Mesenchymal stem cell (in vitro differentiated cells and primary cell): ENCODE measurements at regions not wholly inside any gene's neighbourhood (a gene's known extent, or its start where the extent isn't known, plus 50 kb on each side); places are given as distances from the start of the nearest gene placed in this dataset.
"Not testable (repeated sequence)": the region's sequence is repeated elsewhere in the genome, so short reads cannot be mapped to it uniquely, and the experiment has no call there.

ENCODE experiments used
- DNase-seq: peaks from one replicate; pipeline ENCODE4 v3.0.0-alpha.2; 2013
- H2AFZ ChIP-seq: one replicate; pipeline ENCODE4 v1.6.1; 2013; ENCODE audit warnings: low read depth, mild to moderate bottlenecking, control low read depth, inconsistent platforms, low read length, moderate library complexity
- H2AK5ac ChIP-seq: 2 replicates; pipeline ENCODE4 v1.6.1; 2013; ENCODE audit warnings: low read length, moderate library complexity, mild to moderate bottlenecking, inconsistent platforms; ENCODE audit not compliant: severe bottlenecking
- H2BK120ac ChIP-seq: one replicate; pipeline ENCODE4 v1.6.1; 2013; ENCODE audit warnings: low read depth, mild to moderate bottlenecking, inconsistent platforms, low read length, moderate library complexity
- H2BK12ac ChIP-seq, 2 experiments: one replicate each; pipeline ENCODE4 v1.6.1; 2013; ENCODE audit warnings: inconsistent platforms in 2 of 2, low read length in 2 of 2, mild to moderate bottlenecking in 2 of 2, moderate library complexity in 2 of 2, control low read depth in 1 of 2
- H2BK15ac ChIP-seq: one replicate; pipeline ENCODE4 v1.6.1; 2013; ENCODE audit warnings: mild to moderate bottlenecking, low read depth, inconsistent platforms; ENCODE audit not compliant: poor library complexity, severe bottlenecking
- H2BK5ac ChIP-seq: 2 replicates; pipeline ENCODE4 v1.6.1; 2013; ENCODE audit warnings: low read depth, mild to moderate bottlenecking, low read length, control low read depth, inconsistent platforms; ENCODE audit not compliant: poor library complexity, severe bottlenecking
- H3K14ac ChIP-seq, 2 experiments: one replicate each; pipeline ENCODE4 v1.6.1; 2013; ENCODE audit warnings: inconsistent platforms in 2 of 2, low read length in 2 of 2, control low read depth in 1 of 2, mild to moderate bottlenecking in 1 of 2, moderate library complexity in 1 of 2
- H3K18ac ChIP-seq, 2 experiments: one replicate each; pipeline ENCODE4 v1.6.1; 2013; ENCODE audit warnings: inconsistent platforms in 2 of 2, low read length in 2 of 2, control low read depth in 1 of 2, low read depth in 1 of 2, mild to moderate bottlenecking in 1 of 2
- H3K23ac ChIP-seq, 2 experiments: one replicate each; pipeline ENCODE4 v1.6.1; 2013; ENCODE audit warnings: inconsistent platforms in 2 of 2, low read length in 2 of 2, mild to moderate bottlenecking in 2 of 2, moderate library complexity in 2 of 2, control low read depth in 1 of 2
- H3K27ac ChIP-seq: 2 replicates; pipeline ENCODE4 v1.5.1; 2013; ENCODE audit warnings: mild to moderate bottlenecking, moderate library complexity, low read length, control low read depth, inconsistent platforms; ENCODE audit not compliant: poor library complexity, severe bottlenecking
- H3K27me3 ChIP-seq, 2 experiments: 2 replicates each; pipeline versions ENCODE4 v1.6.1 to v1.7.0; 2013; ENCODE audit warnings: low read length in 2 of 2, mild to moderate bottlenecking in 2 of 2, moderate library complexity in 2 of 2, control low read depth in 1 of 2, inconsistent platforms in 1 of 2; ENCODE audit not compliant: control insufficient read depth in 1 of 2, insufficient read depth in 1 of 2
- H3K36me3 ChIP-seq, 2 experiments: 2 replicates each; pipeline versions ENCODE4 v1.6.1 to v1.7.0; 2013; ENCODE audit warnings: low read length in 2 of 2, control low read depth in 1 of 2, inconsistent platforms in 1 of 2, low read depth in 1 of 2, mild to moderate bottlenecking in 1 of 2; ENCODE audit not compliant: insufficient read depth in 2 of 2, control insufficient read depth in 1 of 2
- H3K4ac ChIP-seq, 2 experiments: one replicate each; pipeline ENCODE4 v1.6.1; 2013; ENCODE audit warnings: inconsistent platforms in 2 of 2, low read length in 2 of 2, mild to moderate bottlenecking in 2 of 2, moderate library complexity in 2 of 2, control low read depth in 1 of 2, low read depth in 1 of 2
- H3K4me1 ChIP-seq: 2 replicates; pipeline ENCODE4 v1.6.1; 2013; ENCODE audit warnings: low read depth, low read length, control low read depth; ENCODE audit not compliant: control insufficient read depth, insufficient read depth
- H3K4me2 ChIP-seq: 2 replicates; pipeline ENCODE4 v1.6.1; 2013; ENCODE audit warnings: low read length, mild to moderate bottlenecking, inconsistent platforms; ENCODE audit not compliant: poor library complexity, severe bottlenecking
- H3K4me3 ChIP-seq, 2 experiments: 2 replicates each; pipeline versions ENCODE4 v1.5.1 to v1.7.0; 2013; ENCODE audit warnings: low read length in 2 of 2, mild to moderate bottlenecking in 2 of 2, control low read depth in 1 of 2, low read depth in 1 of 2; ENCODE audit not compliant: insufficient read depth in 1 of 2
- H3K79me1 ChIP-seq: replicated peaks from 2 replicates; pipeline ENCODE4 v1.6.1; 2013; ENCODE audit warnings: mild to moderate bottlenecking, control low read depth, low read length, inconsistent platforms; ENCODE audit not compliant: poor library complexity, severe bottlenecking
- H3K9ac ChIP-seq: 2 replicates; pipeline ENCODE4 v1.7.0; 2013; ENCODE audit warnings: mild to moderate bottlenecking, low read length, moderate library complexity
- H3K9me3 ChIP-seq: 2 replicates; pipeline ENCODE4 v1.7.0; 2013; ENCODE audit warnings: mild to moderate bottlenecking, low read length; ENCODE audit not compliant: control insufficient read depth
- H4K8ac ChIP-seq: one replicate; pipeline ENCODE4 v1.6.1; 2013; ENCODE audit warnings: inconsistent platforms, mild to moderate bottlenecking, low read length, moderate library complexity
- H4K91ac ChIP-seq: one replicate; pipeline ENCODE4 v1.6.1; 2013; ENCODE audit warnings: mild to moderate bottlenecking, low read length, inconsistent platforms
- WGBS: methylation state at CpG from one replicate; pipeline ENCODE4 v1.1.7; 2013; ENCODE audit warnings: mixed read lengths; 5-methylcytosine and 5-hydroxymethylcytosine counted together

DNA sequence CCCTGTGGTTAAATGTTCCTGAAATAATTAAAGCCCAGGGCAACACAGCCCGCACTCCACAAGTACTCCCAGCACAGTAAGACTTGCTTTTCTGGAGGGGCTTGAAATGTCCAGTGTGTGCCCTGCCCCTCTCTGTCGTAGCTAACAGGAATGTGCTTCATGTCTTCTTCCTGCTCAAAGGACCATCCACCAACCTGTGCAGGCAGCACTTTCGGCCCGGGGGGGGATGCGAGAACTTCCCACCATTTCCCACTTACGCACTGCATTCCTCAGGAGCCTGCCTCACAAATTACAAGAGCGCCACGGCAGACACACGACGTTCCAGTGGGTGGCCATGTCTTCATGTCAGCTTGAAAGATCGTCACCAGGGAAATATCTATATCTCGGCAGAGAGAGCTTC lies 70.3 kb upstream of the CLEC6A start:
- DNase-seq, H3K4me3 ChIP-seq, H2BK120ac ChIP-seq, H3K4me2 ChIP-seq, H3K18ac ChIP-seq, H2AFZ ChIP-seq, H3K79me1 ChIP-seq, H3K4ac ChIP-seq, H3K23ac ChIP-seq, H3K27ac ChIP-seq, H3K4me1 ChIP-seq, H2BK12ac ChIP-seq, H2BK5ac ChIP-seq, H3K27me3 ChIP-seq, H2BK15ac ChIP-seq, H3K9me3 ChIP-seq, H3K14ac ChIP-seq, H3K36me3 ChIP-seq, H4K91ac ChIP-seq, H2AK5ac ChIP-seq, H4K8ac ChIP-seq, H3K9ac ChIP-seq: not testable (repeated sequence)
- 88% methylated on average over 2 of the region's 12 CpGs for WGBS

DNA sequence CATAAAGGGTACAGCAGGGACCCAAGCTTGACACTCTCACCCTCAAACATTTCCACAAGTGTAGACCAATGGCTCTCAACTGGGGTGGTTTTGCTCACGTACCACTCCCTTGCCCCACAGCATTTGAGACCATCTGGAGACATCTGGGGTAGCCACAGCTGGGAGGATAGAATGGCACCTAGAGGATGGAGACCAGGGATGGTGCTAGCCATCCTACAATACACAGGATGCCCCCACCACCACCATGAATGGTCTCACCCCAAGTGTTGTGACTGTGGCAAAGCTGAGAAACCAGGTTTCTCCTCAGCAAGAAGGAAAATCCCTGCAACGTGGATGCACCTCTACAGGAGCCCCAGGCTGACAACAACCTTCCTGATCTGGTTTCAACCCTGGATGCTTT lies 69.1 kb upstream of the CLEC6A start:
- H2AK5ac ChIP-seq, H3K36me3 ChIP-seq, H3K4me2 ChIP-seq, DNase-seq, H3K27me3 ChIP-seq, H2AFZ ChIP-seq, H3K4me1 ChIP-seq, H4K8ac ChIP-seq, H2BK15ac ChIP-seq, H2BK120ac ChIP-seq, H3K9me3 ChIP-seq, H3K27ac ChIP-seq, H3K79me1 ChIP-seq, H4K91ac ChIP-seq, H3K4ac ChIP-seq, H3K9ac ChIP-seq, H3K14ac ChIP-seq, H2BK12ac ChIP-seq, H3K18ac ChIP-seq, H3K4me3 ChIP-seq, H2BK5ac ChIP-seq, H3K23ac ChIP-seq: not testable (repeated sequence)
- WGBS: 100% methylated on average over 1 of the region's 2 CpGs

- not testable (repeated sequence) for H3K4ac ChIP-seq, H2AK5ac ChIP-seq, H2BK15ac ChIP-seq, H3K36me3 ChIP-seq, H4K91ac ChIP-seq, H2BK5ac ChIP-seq, H3K27me3 ChIP-seq, H3K4me3 ChIP-seq, H3K79me1 ChIP-seq, H2AFZ ChIP-seq, H3K14ac ChIP-seq, H3K27ac ChIP-seq, H2BK12ac ChIP-seq, H3K9ac ChIP-seq, H3K18ac ChIP-seq, H3K9me3 ChIP-seq, DNase-seq, H3K23ac ChIP-seq, H3K4me2 ChIP-seq, H3K4me1 ChIP-seq, H2BK120ac ChIP-seq, H4K8ac ChIP-seq
- WGBS: 86% methylated on average over 4 of the region's 8 CpGs
Observed at GRCh38 chr12:8389296-8389695, 66.5 kb upstream of the CLEC6A start.

GRCh38 chr12:8390001-8390777 lies 65.6 kb upstream of the CLEC6A start:
- Histone ChIP-seq H3K4me2 (peak overlapping the region; percentile 75), H3K18ac (peak overlapping the region in 1 of 2 experiments; percentile 24), H2AFZ (peak overlapping the region; percentile 27), H3K4me3 (peak overlapping the region; percentile 33 to 47)
- not testable (repeated sequence) for H3K36me3 ChIP-seq, H3K23ac ChIP-seq, H4K91ac ChIP-seq, H3K4ac ChIP-seq, H2BK12ac ChIP-seq, H3K9me3 ChIP-seq, DNase-seq, H3K27ac ChIP-seq, H2BK120ac ChIP-seq, H3K27me3 ChIP-seq, H2BK15ac ChIP-seq, H2AK5ac ChIP-seq, H3K9ac ChIP-seq, H3K79me1 ChIP-seq, H3K14ac ChIP-seq, H2BK5ac ChIP-seq, H4K8ac ChIP-seq, H3K4me1 ChIP-seq
- WGBS: 1% methylated on average over 32 of the region's 81 CpGs
